B cell (primary cell): ENCODE measurements at regions not wholly inside any gene's neighbourhood (a gene's known extent, or its start where the extent isn't known, plus 50 kb on each side); places are given as distances from the start of the nearest gene placed in this dataset.

Source experiments
- EZH2 ChIP-seq: IDR thresholded peaks from 2 replicates; pipeline ENCODE4 v1.6.1; 2012; ENCODE audit warnings: borderline replicate concordance, low read depth, mild to moderate bottlenecking, moderate library complexity, low read length; ENCODE audit not compliant: insufficient read depth, poor library complexity, severe bottlenecking
- TF ChIP-seq, protein P1 (sequence below): fragments of 200-600 bp; IDR thresholded peaks from one replicate; pipeline ENCODE4 v1.8.0; 2022; ENCODE audit warnings: antibody characterized with exemption, mild to moderate bottlenecking

GRCh38 chr13:99058527-99059495 is 80.9 kb upstream of the DOCK9 start:
- TF ChIP-seq, protein P1, sequence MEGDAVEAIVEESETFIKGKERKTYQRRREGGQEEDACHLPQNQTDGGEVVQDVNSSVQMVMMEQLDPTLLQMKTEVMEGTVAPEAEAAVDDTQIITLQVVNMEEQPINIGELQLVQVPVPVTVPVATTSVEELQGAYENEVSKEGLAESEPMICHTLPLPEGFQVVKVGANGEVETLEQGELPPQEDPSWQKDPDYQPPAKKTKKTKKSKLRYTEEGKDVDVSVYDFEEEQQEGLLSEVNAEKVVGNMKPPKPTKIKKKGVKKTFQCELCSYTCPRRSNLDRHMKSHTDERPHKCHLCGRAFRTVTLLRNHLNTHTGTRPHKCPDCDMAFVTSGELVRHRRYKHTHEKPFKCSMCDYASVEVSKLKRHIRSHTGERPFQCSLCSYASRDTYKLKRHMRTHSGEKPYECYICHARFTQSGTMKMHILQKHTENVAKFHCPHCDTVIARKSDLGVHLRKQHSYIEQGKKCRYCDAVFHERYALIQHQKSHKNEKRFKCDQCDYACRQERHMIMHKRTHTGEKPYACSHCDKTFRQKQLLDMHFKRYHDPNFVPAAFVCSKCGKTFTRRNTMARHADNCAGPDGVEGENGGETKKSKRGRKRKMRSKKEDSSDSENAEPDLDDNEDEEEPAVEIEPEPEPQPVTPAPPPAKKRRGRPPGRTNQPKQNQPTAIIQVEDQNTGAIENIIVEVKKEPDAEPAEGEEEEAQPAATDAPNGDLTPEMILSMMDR: no peak
- TF ChIP-seq EZH2: no peak
